GM18508 (cell line): ENCODE measurements at regions not wholly inside any gene's neighbourhood (a gene's known extent, or its start where the extent isn't known, plus 50 kb on each side); places are given as distances from the start of the nearest gene placed in this dataset.

Experiments used
- ATAC-seq: cut with Tn5 transposase; IDR thresholded peaks from one replicate; pipeline ENCODE4 v1.9.1; 2021; ENCODE audit warnings: moderate number of reproducible peaks; ENCODE audit not compliant: insufficient read depth, unreplicated experiment

GRCh38 chr3:70120357-70120966 lies 120.9 kb downstream of the SAMMSON start:
- peak; percentile 97 for ATAC-seq

GRCh38 chr3:70127192-70127591 lies 127.7 kb downstream of the SAMMSON start:
- no peak for ATAC-seq

- ATAC-seq = no peak
These were observed 137.8 kb downstream of the SAMMSON start for GRCh38 chr3:70137366-70137765.

- ATAC-seq = no peak
These were observed 139.1 kb downstream of the SAMMSON start for GRCh38 chr3:70138606-70139005.
